ENCODE measurements at regions not wholly inside any gene's neighbourhood (a gene's known extent, or its start where the extent isn't known, plus 50 kb on each side); places are given as distances from the start of the nearest gene placed in this dataset.

DNA sequence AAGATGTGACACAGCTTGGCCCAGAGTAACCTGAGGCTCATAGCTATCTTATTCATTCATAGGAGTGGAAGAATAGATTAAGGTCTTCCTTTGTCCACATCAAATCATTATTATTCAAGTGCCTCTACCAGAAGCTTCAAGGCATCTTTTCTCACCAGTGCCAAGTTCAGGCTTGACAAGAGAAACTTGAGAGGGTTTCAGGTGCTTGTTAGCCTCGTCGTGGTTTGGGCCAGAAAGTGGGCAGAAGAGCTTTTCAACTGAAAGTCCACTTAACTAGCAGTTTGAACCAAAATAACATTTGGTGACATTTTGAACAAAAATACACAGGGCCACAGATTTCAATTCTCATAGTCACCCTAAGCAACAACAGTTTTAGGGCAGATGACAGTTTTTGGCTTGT is 1184.2 kb downstream of the FLRT2 start:
- Histone ChIP-seq H3K27ac (ENCODE audit: low read depth in 1 of 2, low read length in 1 of 2) (no peak overlapping the region), H3K4me1 (ENCODE audit: control insufficient read depth in 5 of 5, insufficient read depth in 5 of 5, low read length in 5 of 5) (peaks cover 0 to 2% (median 0%) of the 10 kb centered on the region in 5 donors), H3K9me3 (ENCODE audit: control insufficient read depth in 4 of 4, insufficient read depth in 3 of 4, low read length in 3 of 4) (no peaks in the 10 kb centered on the region), H3K9ac (ENCODE audit: insufficient read depth in 1 of 2, low read length in 2 of 2) (no peak overlapping the region), H3K36me3 (ENCODE audit: control insufficient read depth in 4 of 4, insufficient read depth in 4 of 4, low read length in 4 of 4) (no peaks in the 10 kb centered on the region), H3K27me3 (ENCODE audit: control insufficient read depth in 3 of 3, insufficient read depth in 3 of 3, low read length in 2 of 3) (no peaks in the 10 kb centered on the region), H3K4me3 (no peak overlapping the region)
- ATAC-seq (ENCODE audit: insufficient read depth, low FRiP score) = no peak
- 54 to 82% methylated on average over 2 of the region's 2 CpGs for WGBS, 2 donors
- DNase-seq = no peak
- TF ChIP-seq, protein P1, sequence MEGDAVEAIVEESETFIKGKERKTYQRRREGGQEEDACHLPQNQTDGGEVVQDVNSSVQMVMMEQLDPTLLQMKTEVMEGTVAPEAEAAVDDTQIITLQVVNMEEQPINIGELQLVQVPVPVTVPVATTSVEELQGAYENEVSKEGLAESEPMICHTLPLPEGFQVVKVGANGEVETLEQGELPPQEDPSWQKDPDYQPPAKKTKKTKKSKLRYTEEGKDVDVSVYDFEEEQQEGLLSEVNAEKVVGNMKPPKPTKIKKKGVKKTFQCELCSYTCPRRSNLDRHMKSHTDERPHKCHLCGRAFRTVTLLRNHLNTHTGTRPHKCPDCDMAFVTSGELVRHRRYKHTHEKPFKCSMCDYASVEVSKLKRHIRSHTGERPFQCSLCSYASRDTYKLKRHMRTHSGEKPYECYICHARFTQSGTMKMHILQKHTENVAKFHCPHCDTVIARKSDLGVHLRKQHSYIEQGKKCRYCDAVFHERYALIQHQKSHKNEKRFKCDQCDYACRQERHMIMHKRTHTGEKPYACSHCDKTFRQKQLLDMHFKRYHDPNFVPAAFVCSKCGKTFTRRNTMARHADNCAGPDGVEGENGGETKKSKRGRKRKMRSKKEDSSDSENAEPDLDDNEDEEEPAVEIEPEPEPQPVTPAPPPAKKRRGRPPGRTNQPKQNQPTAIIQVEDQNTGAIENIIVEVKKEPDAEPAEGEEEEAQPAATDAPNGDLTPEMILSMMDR (IDR thresholded peaks at IDR 0.05; ENCODE audit: control extremely low read depth, extremely low read depth) = no peak

- DNase-seq (no peak), ATAC-seq (ENCODE audit: insufficient read depth, low FRiP score) (no peak)
- Histone ChIP-seq H3K4me1 (ENCODE audit: control insufficient read depth in 5 of 5, insufficient read depth in 5 of 5, low read length in 5 of 5) (peaks cover 0 to 2% (median 0%) of the 10 kb centered on the region in 5 donors), H3K9ac (ENCODE audit: insufficient read depth in 1 of 2, low read length in 2 of 2) (no peak overlapping the region), H3K4me3 (no peak overlapping the region), H3K27ac (ENCODE audit: low read depth in 1 of 2, low read length in 1 of 2) (no peak overlapping the region), H3K27me3 (ENCODE audit: control insufficient read depth in 3 of 3, insufficient read depth in 3 of 3, low read length in 2 of 3) (no peaks in the 10 kb centered on the region), H3K36me3 (ENCODE audit: control insufficient read depth in 4 of 4, insufficient read depth in 4 of 4, low read length in 4 of 4) (no peaks in the 10 kb centered on the region), H3K9me3 (ENCODE audit: control insufficient read depth in 4 of 4, insufficient read depth in 3 of 4, low read length in 3 of 4) (no peaks in the 10 kb centered on the region)
- TF ChIP-seq, protein P1 (IDR thresholded peaks at IDR 0.05; ENCODE audit: control extremely low read depth, extremely low read depth) = no peak
- 27 to 35% methylated on average over 4 of the region's 4 CpGs for WGBS, 2 donors
Observed at GRCh38 chr14:86712727-86713126, 1182.8 kb downstream of the FLRT2 start.

- H3K4me3 ChIP-seq = no peak overlapping the region
- WGBS, 2 donors = 65 to 69% methylated on average over 1 of the region's 1 CpG
- DNase-seq (no peak), ATAC-seq (ENCODE audit: insufficient read depth, low FRiP score) (no peak)
- TF ChIP-seq, protein P1 (IDR thresholded peaks at IDR 0.05; ENCODE audit: control extremely low read depth, extremely low read depth) = no peak
- peaks cover 0 to 2% (median 0%) of the 10 kb centered on the region in 5 donors for H3K4me1 ChIP-seq (ENCODE audit: control insufficient read depth in 5 of 5, insufficient read depth in 5 of 5, low read length in 5 of 5)
- H3K36me3 ChIP-seq (ENCODE audit: control insufficient read depth in 4 of 4, insufficient read depth in 4 of 4, low read length in 4 of 4) = no peaks in the 10 kb centered on the region
- no peak overlapping the region for H3K9ac ChIP-seq (ENCODE audit: insufficient read depth in 1 of 2, low read length in 2 of 2)
- no peak overlapping the region for H3K27ac ChIP-seq (ENCODE audit: low read depth in 1 of 2, low read length in 1 of 2)
- no peaks in the 10 kb centered on the region for H3K27me3 ChIP-seq (ENCODE audit: control insufficient read depth in 3 of 3, insufficient read depth in 3 of 3, low read length in 2 of 3)
- H3K9me3 ChIP-seq (ENCODE audit: control insufficient read depth in 4 of 4, insufficient read depth in 3 of 4, low read length in 3 of 4) = no peaks in the 10 kb centered on the region
Observed at GRCh38 chr14:86712176-86712575, 1182.2 kb downstream of the FLRT2 start.

GRCh38 chr14:86708846-86709339 is 1178.9 kb downstream of the FLRT2 start:
- no peak for ATAC-seq (ENCODE audit: insufficient read depth, low FRiP score)
- Histone ChIP-seq H3K9ac (ENCODE audit: insufficient read depth in 1 of 2, low read length in 2 of 2) (no peak overlapping the region), H3K27me3 (ENCODE audit: control insufficient read depth in 3 of 3, insufficient read depth in 3 of 3, low read length in 2 of 3) (no peaks in the 10 kb centered on the region), H3K27ac (ENCODE audit: low read depth in 1 of 2, low read length in 1 of 2) (no peak overlapping the region), H3K9me3 (ENCODE audit: control insufficient read depth in 4 of 4, insufficient read depth in 3 of 4, low read length in 3 of 4) (no peaks in the 10 kb centered on the region), H3K4me1 (ENCODE audit: control insufficient read depth in 5 of 5, insufficient read depth in 5 of 5, low read length in 5 of 5) (peaks cover 0 to 2% (median 0%) of the 10 kb centered on the region in 5 donors), H3K4me3 (no peak overlapping the region), H3K36me3 (ENCODE audit: control insufficient read depth in 4 of 4, insufficient read depth in 4 of 4, low read length in 4 of 4) (no peaks in the 10 kb centered on the region)
- TF ChIP-seq, protein P1 (IDR thresholded peaks at IDR 0.05; ENCODE audit: control extremely low read depth, extremely low read depth) = no peak
- DNase-seq = no peak
